ENCODE measurements at regions not wholly inside any gene's neighbourhood (a gene's known extent, or its start where the extent isn't known, plus 50 kb on each side); places are given as distances from the start of the nearest gene placed in this dataset.
"Not testable (repeated sequence)": the region's sequence is repeated elsewhere in the genome, so short reads cannot be mapped to it uniquely, and the experiment has no call there.

- Mint-ChIP-seq H3K9me3 (no peaks in the 10 kb centered on the region), H3K4me3 (no peak overlapping the region), H3K27ac (no peak overlapping the region), H3K27me3 (ENCODE audit: insufficient read depth) (no peaks in the 10 kb centered on the region), H3K36me3 (ENCODE audit: low read depth) (no peaks in the 10 kb centered on the region), H3K4me1 (no peaks in the 10 kb centered on the region)
- TF ChIP-seq, protein P1, sequence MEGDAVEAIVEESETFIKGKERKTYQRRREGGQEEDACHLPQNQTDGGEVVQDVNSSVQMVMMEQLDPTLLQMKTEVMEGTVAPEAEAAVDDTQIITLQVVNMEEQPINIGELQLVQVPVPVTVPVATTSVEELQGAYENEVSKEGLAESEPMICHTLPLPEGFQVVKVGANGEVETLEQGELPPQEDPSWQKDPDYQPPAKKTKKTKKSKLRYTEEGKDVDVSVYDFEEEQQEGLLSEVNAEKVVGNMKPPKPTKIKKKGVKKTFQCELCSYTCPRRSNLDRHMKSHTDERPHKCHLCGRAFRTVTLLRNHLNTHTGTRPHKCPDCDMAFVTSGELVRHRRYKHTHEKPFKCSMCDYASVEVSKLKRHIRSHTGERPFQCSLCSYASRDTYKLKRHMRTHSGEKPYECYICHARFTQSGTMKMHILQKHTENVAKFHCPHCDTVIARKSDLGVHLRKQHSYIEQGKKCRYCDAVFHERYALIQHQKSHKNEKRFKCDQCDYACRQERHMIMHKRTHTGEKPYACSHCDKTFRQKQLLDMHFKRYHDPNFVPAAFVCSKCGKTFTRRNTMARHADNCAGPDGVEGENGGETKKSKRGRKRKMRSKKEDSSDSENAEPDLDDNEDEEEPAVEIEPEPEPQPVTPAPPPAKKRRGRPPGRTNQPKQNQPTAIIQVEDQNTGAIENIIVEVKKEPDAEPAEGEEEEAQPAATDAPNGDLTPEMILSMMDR (conservative IDR thresholded peaks at IDR 0.05), result peak; percentile 16
- H3K9me3 ChIP-seq (ENCODE audit: control insufficient read depth, low read length), result peaks cover 7% of the 10 kb centered on the region
- no peak for DNase-seq
- no peak overlapping the region for H3K4me3 ChIP-seq (ENCODE audit: low read length)
- H3K27ac ChIP-seq (ENCODE audit: low read depth, low read length), result no peak overlapping the region
- no peaks in the 10 kb centered on the region for H3K27me3 ChIP-seq (ENCODE audit: control insufficient read depth, insufficient read depth, low read length, poor library complexity, severe bottlenecking)
- no peak overlapping the region for H3K9ac ChIP-seq (ENCODE audit: extremely low read depth, low read length, poor library complexity, severe bottlenecking)
- H3K4me1 ChIP-seq (ENCODE audit: control insufficient read depth, insufficient read depth, low read length), result no peaks in the 10 kb centered on the region
- H3K36me3 ChIP-seq (ENCODE audit: control insufficient read depth, insufficient read depth, low read length), result no peaks in the 10 kb centered on the region
Observed at GRCh38 chr4:163694385-163694784, 199.9 kb downstream of the TMA16 start.

- Histone ChIP-seq H3K27ac (ENCODE audit: low read depth, low read length) (no peak overlapping the region), H3K4me3 (ENCODE audit: low read length) (no peak overlapping the region), H3K36me3 (ENCODE audit: control insufficient read depth, insufficient read depth, low read length) (no peaks in the 10 kb centered on the region), H3K9ac (ENCODE audit: extremely low read depth, low read length, poor library complexity, severe bottlenecking) (no peak overlapping the region), H3K9me3 (ENCODE audit: control insufficient read depth, low read length) (peaks cover 7% of the 10 kb centered on the region), H3K27me3 (ENCODE audit: control insufficient read depth, insufficient read depth, low read length, poor library complexity, severe bottlenecking) (no peaks in the 10 kb centered on the region), H3K4me1 (ENCODE audit: control insufficient read depth, insufficient read depth, low read length) (no peaks in the 10 kb centered on the region)
- Mint-ChIP-seq H3K27me3 (ENCODE audit: insufficient read depth) (no peaks in the 10 kb centered on the region), H3K4me3 (no peak overlapping the region), H3K36me3 (ENCODE audit: low read depth) (no peaks in the 10 kb centered on the region), H3K4me1 (no peaks in the 10 kb centered on the region), H3K27ac (no peak overlapping the region), H3K9me3 (no peaks in the 10 kb centered on the region)
- 91 to 100% methylated on average over 1 to 2 of the region's 3 CpGs for WGBS, 2 experiments (ENCODE audit: insufficient coverage in 1 of 2, insufficient read length in 1 of 2)
- TF ChIP-seq, protein P1 (conservative IDR thresholded peaks at IDR 0.05), result no peak
- DNase-seq, result no peak
Observed at GRCh38 chr4:163697121-163697520, 202.6 kb downstream of the TMA16 start.

DNA sequence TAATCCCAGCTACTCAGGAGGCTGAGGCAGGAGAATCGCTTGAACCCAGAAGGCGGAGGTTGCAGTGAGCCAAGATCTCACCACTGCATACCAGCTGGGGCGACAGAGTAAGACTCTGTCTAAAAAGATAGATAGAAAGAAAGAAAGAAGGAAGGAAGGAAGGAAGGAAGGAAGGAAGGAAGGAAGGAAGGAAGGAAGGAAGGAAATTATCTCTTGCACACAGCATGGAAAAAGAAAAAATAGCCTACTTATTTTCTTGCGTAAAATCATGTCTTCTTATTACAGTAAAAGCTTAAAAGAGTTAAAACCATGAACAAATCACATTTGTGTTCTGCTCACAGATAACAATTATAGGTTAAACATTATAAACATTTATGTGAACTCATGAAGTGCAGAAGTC is 205.9 kb downstream of the TMA16 start:
- not testable (repeated sequence) for H3K27me3 ChIP-seq (ENCODE audit: control insufficient read depth, insufficient read depth, low read length, poor library complexity, severe bottlenecking); H3K27me3 Mint-ChIP-seq (ENCODE audit: insufficient read depth); H3K36me3 Mint-ChIP-seq (ENCODE audit: low read depth); H3K4me1 Mint-ChIP-seq; H3K9me3 ChIP-seq (ENCODE audit: control insufficient read depth, low read length); H3K36me3 ChIP-seq (ENCODE audit: control insufficient read depth, insufficient read depth, low read length); H3K9me3 Mint-ChIP-seq; H3K4me1 ChIP-seq (ENCODE audit: control insufficient read depth, insufficient read depth, low read length); DNase-seq; H3K27ac ChIP-seq (ENCODE audit: low read depth, low read length); H3K9ac ChIP-seq (ENCODE audit: extremely low read depth, low read length, poor library complexity, severe bottlenecking); H3K27ac Mint-ChIP-seq; H3K4me3 ChIP-seq (ENCODE audit: low read length); H3K4me3 Mint-ChIP-seq
- 94% methylated on average over 4 of the region's 4 CpGs; no CpG with 5 or more reads in 1 of the 2 experiments for WGBS, 2 experiments (ENCODE audit: insufficient coverage in 1 of 2, insufficient read length in 1 of 2)

DNA sequence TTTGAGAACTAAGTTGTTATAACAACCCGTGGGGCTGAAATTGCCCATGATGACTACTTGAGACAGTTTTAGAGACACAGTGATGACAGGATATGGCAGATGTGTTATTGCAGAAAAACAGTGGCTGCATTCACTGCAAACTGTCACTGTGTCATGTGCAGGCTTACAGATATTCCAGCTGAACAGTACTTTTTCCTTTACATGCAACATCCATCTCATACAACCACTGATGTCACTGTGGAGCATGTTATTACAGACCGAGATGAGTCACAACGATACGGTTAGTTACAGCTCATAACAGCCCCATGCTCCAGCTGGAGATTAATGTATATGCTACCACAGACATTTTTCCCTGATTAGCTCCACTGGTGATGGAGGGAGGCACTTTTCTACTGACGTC is 207.4 kb downstream of the TMA16 start:
- H3K9ac ChIP-seq (ENCODE audit: extremely low read depth, low read length, poor library complexity, severe bottlenecking), result no peak overlapping the region
- Mint-ChIP-seq H3K4me3 (no peak overlapping the region), H3K27me3 (ENCODE audit: insufficient read depth) (no peaks in the 10 kb centered on the region), H3K27ac (no peak overlapping the region), H3K9me3 (no peaks in the 10 kb centered on the region), H3K4me1 (no peaks in the 10 kb centered on the region), H3K36me3 (ENCODE audit: low read depth) (no peaks in the 10 kb centered on the region)
- 95 to 100% methylated on average over 1 to 5 of the region's 5 CpGs for WGBS, 2 experiments (ENCODE audit: insufficient coverage in 1 of 2, insufficient read length in 1 of 2)
- H3K27me3 ChIP-seq (ENCODE audit: control insufficient read depth, insufficient read depth, low read length, poor library complexity, severe bottlenecking), result no peaks in the 10 kb centered on the region
- no peak overlapping the region for H3K27ac ChIP-seq (ENCODE audit: low read depth, low read length)
- H3K36me3 ChIP-seq (ENCODE audit: control insufficient read depth, insufficient read depth, low read length), result no peaks in the 10 kb centered on the region
- no peaks in the 10 kb centered on the region for H3K4me1 ChIP-seq (ENCODE audit: control insufficient read depth, insufficient read depth, low read length)
- no peak for DNase-seq
- TF ChIP-seq, protein P1 (conservative IDR thresholded peaks at IDR 0.05), result no peak
- H3K4me3 ChIP-seq (ENCODE audit: low read length), result no peak overlapping the region
- H3K9me3 ChIP-seq (ENCODE audit: control insufficient read depth, low read length), result peaks cover 4% of the 10 kb centered on the region
